Vagina (tissue), 2 donors: ENCODE measurements at regions not wholly inside any gene's neighbourhood (a gene's known extent, or its start where the extent isn't known, plus 50 kb on each side); places are given as distances from the start of the nearest gene placed in this dataset.

Experiments used
- DNase-seq, 2 donors: peaks; one replicate each; pipeline ENCODE4 v3.0.0-alpha.2; 2017; ENCODE audit errors: extremely low spot score in 2 of 2
- H3K27ac ChIP-seq: fragments of 200-600 bp; sonication (generic); one replicate; pipeline ENCODE4 v1.5.1; 2019
- H3K27me3 ChIP-seq: fragments of 200-600 bp; sonication (generic); one replicate; pipeline ENCODE4 v1.5.1; 2019
- H3K36me3 ChIP-seq, 2 donors: fragments of 200-600 bp; sonication (generic); one replicate each; pipeline ENCODE4 v1.5.1; 2017 to 2019
- H3K4me1 ChIP-seq: fragments of 200-600 bp; sonication (generic); one replicate; pipeline ENCODE4 v1.5.1; 2019
- H3K4me3 ChIP-seq, 2 donors: fragments of 200-600 bp; sonication (generic); 1 replicate in 1 of 2; 2 replicates in 1 of 2; pipeline ENCODE4 v1.5.1; 2016 to 2019
- H3K9me3 ChIP-seq: fragments of 200-600 bp; sonication (generic); one replicate; pipeline ENCODE4 v1.5.1; 2019
- CTCF ChIP-seq, 3 experiments: fragments of 450-650 bp in 2 of 3; fragments of 200-600 bp in 1 of 3; sonication (generic) in 1 of 3; IDR thresholded peaks; one replicate each; pipeline ENCODE4 v1.5.1; 2017 to 2019; ENCODE audit warnings: antibody characterized with exemption in 3 of 3, mild to moderate bottlenecking in 2 of 3, moderate library complexity in 2 of 3
- POLR2A ChIP-seq, 2 donors: fragments of 450-650 bp; IDR thresholded peaks; one replicate each; pipeline ENCODE4 v1.6.1; 2017; ENCODE audit warnings: antibody characterized with exemption in 2 of 2, mild to moderate bottlenecking in 2 of 2, moderate library complexity in 2 of 2
- POLR2AphosphoS5 ChIP-seq, 2 donors: sonication (generic); formaldehyde crosslinking; IDR thresholded peaks; one replicate each; pipeline ENCODE4 v1.9.0; 2017; ENCODE audit warnings: antibody characterized with exemption in 2 of 2, mild to moderate bottlenecking in 2 of 2, low read depth in 1 of 2; ENCODE audit not compliant: insufficient read depth in 1 of 2
- intact Hi-C: fragments of 100-400 bp; cut with DNase I; formaldehyde crosslinking; loops from one replicate; pipeline ENCODE4 v1.15.1; 2023

- no peaks in the 10 kb centered on the region for H3K9me3 ChIP-seq
- H3K27ac ChIP-seq, result no peak overlapping the region
- H3K4me1 ChIP-seq, result no peaks in the 10 kb centered on the region
- H3K27me3 ChIP-seq, result no peaks in the 10 kb centered on the region
- intact Hi-C loops, result no loop called here
- H3K4me3 ChIP-seq, result no peak overlapping the region
- no peaks in the 10 kb centered on the region for H3K36me3 ChIP-seq
- TF ChIP-seq POLR2AphosphoS5 (IDR thresholded peaks at IDR 0.05; ENCODE audit: insufficient read depth in 1 of 2, low read depth in 1 of 2) (no peak), POLR2A (IDR thresholded peaks at IDR 0.05) (no peak), CTCF (IDR thresholded peaks at IDR 0.05) (no peak)
- no peak for DNase-seq
These were observed 141.1 kb upstream of the C9orf72 start for GRCh38 chr9:27714388-27714787.

GRCh38 chr9:27715651-27716050 lies 142.4 kb upstream of the C9orf72 start:
- H3K27me3 ChIP-seq, result no peaks in the 10 kb centered on the region
- no peak overlapping the region for H3K4me3 ChIP-seq
- intact Hi-C loops, result no loop called here
- DNase-seq, result no peak
- H3K9me3 ChIP-seq, result no peaks in the 10 kb centered on the region
- no peak for TF ChIP-seq POLR2A (IDR thresholded peaks at IDR 0.05)
- no peak for TF ChIP-seq POLR2AphosphoS5 (IDR thresholded peaks at IDR 0.05; ENCODE audit: insufficient read depth in 1 of 2, low read depth in 1 of 2)
- TF ChIP-seq CTCF (IDR thresholded peaks at IDR 0.05), result no peak
- no peak overlapping the region for H3K27ac ChIP-seq
- H3K4me1 ChIP-seq, result no peaks in the 10 kb centered on the region
- H3K36me3 ChIP-seq, result no peaks in the 10 kb centered on the region

DNA sequence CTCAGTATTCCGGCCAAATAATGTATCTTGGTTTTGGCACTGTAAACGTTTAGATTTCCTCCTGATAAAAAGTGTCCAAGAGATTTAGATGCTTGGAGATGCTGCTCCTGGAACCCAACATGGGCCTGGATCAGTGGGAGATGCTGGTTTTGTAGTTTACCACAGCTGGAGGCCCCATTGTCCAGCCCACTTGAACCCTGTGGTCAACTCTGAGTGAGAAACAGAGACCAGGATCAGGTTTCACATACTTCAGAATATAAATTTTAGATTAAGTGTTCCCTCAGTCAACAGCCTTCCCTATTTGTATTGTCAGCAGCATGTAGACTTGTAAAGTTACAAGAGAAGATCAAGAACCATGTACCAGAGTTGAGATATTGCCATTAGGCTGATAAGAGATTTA lies 144.7 kb upstream of the C9orf72 start:
- no peak for DNase-seq
- Histone ChIP-seq H3K9me3 (no peaks in the 10 kb centered on the region), H3K27ac (no peak overlapping the region), H3K27me3 (no peaks in the 10 kb centered on the region), H3K4me1 (no peaks in the 10 kb centered on the region), H3K4me3 (no peak overlapping the region), H3K36me3 (no peaks in the 10 kb centered on the region)
- no peak for TF ChIP-seq CTCF (IDR thresholded peaks at IDR 0.05)
- intact Hi-C loops, result no loop called here

DNA sequence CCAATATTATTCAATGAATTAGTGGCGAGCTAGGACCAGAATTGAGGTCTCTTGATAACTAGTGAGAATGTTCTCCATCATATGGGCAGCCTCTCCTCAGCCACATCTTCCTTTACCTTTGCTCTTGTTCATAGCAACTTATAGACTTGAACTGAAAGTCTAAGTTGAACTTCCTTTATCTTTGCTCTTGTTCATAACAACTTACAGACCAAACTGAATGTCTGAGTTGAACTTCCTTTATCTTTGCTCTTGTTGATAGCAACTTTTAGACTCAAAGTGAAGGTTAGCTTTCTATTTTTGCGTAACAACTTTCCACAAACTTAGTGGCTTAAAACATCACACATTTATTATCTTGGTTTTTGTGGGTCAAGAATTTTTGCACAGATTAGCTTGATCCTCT lies 146.4 kb upstream of the C9orf72 start:
- Histone ChIP-seq H3K4me3 (no peak overlapping the region), H3K9me3 (no peaks in the 10 kb centered on the region), H3K27me3 (no peaks in the 10 kb centered on the region), H3K36me3 (no peaks in the 10 kb centered on the region), H3K4me1 (no peaks in the 10 kb centered on the region), H3K27ac (no peak overlapping the region)
- intact Hi-C loops, result no loop called here
- DNase-seq, result no peak
- TF ChIP-seq POLR2A (IDR thresholded peaks at IDR 0.05) (no peak), CTCF (IDR thresholded peaks at IDR 0.05) (no peak), POLR2AphosphoS5 (IDR thresholded peaks at IDR 0.05; ENCODE audit: insufficient read depth in 1 of 2, low read depth in 1 of 2) (no peak)

- Histone ChIP-seq H3K27me3 (no peaks in the 10 kb centered on the region), H3K27ac (no peak overlapping the region), H3K4me3 (no peak overlapping the region), H3K36me3 (no peaks in the 10 kb centered on the region), H3K9me3 (no peaks in the 10 kb centered on the region), H3K4me1 (no peaks in the 10 kb centered on the region)
- intact Hi-C loops, result no loop called here
- TF ChIP-seq CTCF (IDR thresholded peaks at IDR 0.05) (no peak), POLR2A (IDR thresholded peaks at IDR 0.05) (no peak), POLR2AphosphoS5 (IDR thresholded peaks at IDR 0.05; ENCODE audit: insufficient read depth in 1 of 2, low read depth in 1 of 2) (no peak)
- no peak for DNase-seq
These were observed 149.6 kb upstream of the C9orf72 start for GRCh38 chr9:27722866-27723265.
